ENCODE measurements at regions not wholly inside any gene's neighbourhood (a gene's known extent, or its start where the extent isn't known, plus 50 kb on each side); places are given as distances from the start of the nearest gene placed in this dataset.

- Histone ChIP-seq H2AFZ (ENCODE audit: insufficient read depth, low read depth, low read length, poor library complexity, severe bottlenecking) (no peak overlapping the region), H3K4me2 (replicated peaks; ENCODE audit: extremely low read depth, low read length, poor library complexity, severe bottlenecking) (no peak overlapping the region), H3K9ac (ENCODE audit: insufficient read depth, low read length, poor library complexity, severe bottlenecking) (no peak overlapping the region), H3K36me3 (replicated peaks in 1 of 2; ENCODE audit: control insufficient read depth in 1 of 2, insufficient read depth in 2 of 2, low read length in 2 of 2) (no peaks in the 10 kb centered on the region), H4K20me1 (ENCODE audit: insufficient read depth, low read length) (no peaks in the 10 kb centered on the region), H3K4me3 (replicated peaks in 1 of 3; ENCODE audit: low read depth in 2 of 3, low read length in 3 of 3) (no peak overlapping the region), H3K27ac (ENCODE audit: low read depth in 1 of 2, low read length in 2 of 2) (no peak overlapping the region), H3K79me2 (ENCODE audit: insufficient read depth, low read length) (no peaks in the 10 kb centered on the region), H3K4me1 (ENCODE audit: control insufficient read depth in 1 of 2, insufficient read depth in 2 of 2, low read length in 2 of 2) (no peaks in the 10 kb centered on the region), H3K27me3 (ENCODE audit: control insufficient read depth in 2 of 2, insufficient read depth in 2 of 2, low read length in 2 of 2) (peaks cover 0 to 3% of the 10 kb centered on the region in 2 donors), H3K9me3 (replicated peaks in 1 of 2; ENCODE audit: control insufficient read depth in 1 of 2, insufficient read depth in 1 of 2, low read length in 2 of 2) (peaks cover 0 to 4% of the 10 kb centered on the region in 2 donors)
- Mint-ChIP-seq H3K27ac (no peak overlapping the region), H3K36me3 (no peaks in the 10 kb centered on the region), H3K4me3 (no peak overlapping the region), H3K27me3 (ENCODE audit: low read depth in 3 of 3) (peaks cover 1 to 18% (median 5%) of the 10 kb centered on the region in 3 donors), H3K4me1 (peaks cover 2% of the 10 kb centered on the region), H3K9me3 (peaks cover 0 to 8% (median 4%) of the 10 kb centered on the region in 7 donors)
- TF ChIP-seq CTCF (IDR thresholded peaks at IDR 0.05) = no peak
- intact Hi-C loops (cut with micrococcal nuclease) = no loop called here
- no CpG with 5 or more reads among the region's 1 CpG for WGBS (ENCODE audit: insufficient coverage)
- no peak for DNase-seq
These were observed 314.4 kb upstream of the MSX2 start for GRCh38 chr5:174409971-174410370.

GRCh38 chr5:174410716-174411478 is 313.5 kb upstream of the MSX2 start:
- Mint-ChIP-seq H3K4me3 (no peak overlapping the region), H3K36me3 (no peaks in the 10 kb centered on the region), H3K4me1 (peaks cover 2% of the 10 kb centered on the region), H3K27ac (no peak overlapping the region), H3K9me3 (peaks cover 0 to 7% (median 4%) of the 10 kb centered on the region in 7 donors), H3K27me3 (ENCODE audit: low read depth in 3 of 3) (peaks cover 0 to 19% (median 5%) of the 10 kb centered on the region in 3 donors)
- no peak for DNase-seq
- no peak overlapping the region for H3K4me2 ChIP-seq (replicated peaks; ENCODE audit: extremely low read depth, low read length, poor library complexity, severe bottlenecking)
- 100% methylated on average over 2 of the region's 12 CpGs for WGBS (ENCODE audit: insufficient coverage)
- H3K4me3 ChIP-seq (replicated peaks in 1 of 3; ENCODE audit: low read depth in 2 of 3, low read length in 3 of 3) = no peak overlapping the region
- H3K36me3 ChIP-seq (replicated peaks in 1 of 2; ENCODE audit: control insufficient read depth in 1 of 2, insufficient read depth in 2 of 2, low read length in 2 of 2) = no peaks in the 10 kb centered on the region
- no peak overlapping the region for H3K9ac ChIP-seq (ENCODE audit: insufficient read depth, low read length, poor library complexity, severe bottlenecking)
- H3K79me2 ChIP-seq (ENCODE audit: insufficient read depth, low read length) = no peaks in the 10 kb centered on the region
- no peak overlapping the region for H3K27ac ChIP-seq (ENCODE audit: low read depth in 1 of 2, low read length in 2 of 2)
- H3K27me3 ChIP-seq (ENCODE audit: control insufficient read depth in 2 of 2, insufficient read depth in 2 of 2, low read length in 2 of 2) = peaks cover under 1 to 3% of the 10 kb centered on the region in 2 donors
- no peaks in the 10 kb centered on the region for H4K20me1 ChIP-seq (ENCODE audit: insufficient read depth, low read length)
- no peak overlapping the region for H2AFZ ChIP-seq (ENCODE audit: insufficient read depth, low read depth, low read length, poor library complexity, severe bottlenecking)
- intact Hi-C loops (cut with micrococcal nuclease) = no loop called here
- H3K9me3 ChIP-seq (replicated peaks in 1 of 2; ENCODE audit: control insufficient read depth in 1 of 2, insufficient read depth in 1 of 2, low read length in 2 of 2) = peaks cover 0 to 4% of the 10 kb centered on the region in 2 donors
- no peaks in the 10 kb centered on the region for H3K4me1 ChIP-seq (ENCODE audit: control insufficient read depth in 1 of 2, insufficient read depth in 2 of 2, low read length in 2 of 2)
- TF ChIP-seq CTCF (IDR thresholded peaks at IDR 0.05) = no peak

Data from CD14-positive monocyte (primary cell).